Neural cell (in vitro differentiated cells): ENCODE measurements at regions not wholly inside any gene's neighbourhood (a gene's known extent, or its start where the extent isn't known, plus 50 kb on each side); places are given as distances from the start of the nearest gene placed in this dataset.

Experiments
- CTCF ChIP-seq: fragments of 450-650 bp; IDR thresholded peaks from 2 replicates; pipeline ENCODE4 v1.5.1; 2014; ENCODE audit warnings: antibody characterized with exemption, mild to moderate bottlenecking, moderate library complexity; ENCODE audit not compliant: poor library complexity, severe bottlenecking
- EP300 ChIP-seq: fragments of 450-650 bp; conservative IDR thresholded peaks from 2 replicates; pipeline ENCODE4 v1.6.1; 2014; ENCODE audit warnings: antibody characterized with exemption, mild to moderate bottlenecking, moderate library complexity; ENCODE audit not compliant: poor library complexity, severe bottlenecking
- EZH2 ChIP-seq: fragments of 200-600, 300-800 bp; shearing (Covaris generic), sonication (generic); IDR thresholded peaks from 2 replicates; pipeline ENCODE4 v1.6.1; 2014; ENCODE audit warnings: antibody characterized with exemption, low read length, borderline replicate concordance, mild to moderate bottlenecking; ENCODE audit not compliant: insufficient read depth, poor library complexity, severe bottlenecking
- MXI1 ChIP-seq: fragments of 450-650 bp; conservative IDR thresholded peaks from 2 replicates; pipeline ENCODE4 v1.6.1; 2014; ENCODE audit warnings: antibody characterized with exemption, mild to moderate bottlenecking; ENCODE audit not compliant: poor library complexity, severe bottlenecking
- POLR2AphosphoS5 ChIP-seq: IDR thresholded peaks from 2 replicates; pipeline ENCODE4 v1.6.1; 2012
- RAD21 ChIP-seq: fragments of 450-650 bp; conservative IDR thresholded peaks from 2 replicates; pipeline ENCODE4 v1.6.1; 2014; ENCODE audit warnings: antibody characterized with exemption, mild to moderate bottlenecking, moderate library complexity
- REST ChIP-seq: IDR thresholded peaks from 2 replicates; pipeline ENCODE4 v1.6.1; 2012; ENCODE audit warnings: borderline replicate concordance
- SMC3 ChIP-seq: fragments of 450-650 bp; conservative IDR thresholded peaks from 2 replicates; pipeline ENCODE4 v1.6.1; 2014; ENCODE audit warnings: antibody characterized with exemption, mild to moderate bottlenecking, moderate library complexity; ENCODE audit not compliant: poor library complexity
- TAF1 ChIP-seq: IDR thresholded peaks from 2 replicates; pipeline ENCODE4 v1.6.1; 2012; ENCODE audit warnings: low read depth

GRCh38 chr10:57867241-57867640 is 400.5 kb downstream of the IPMK start:
- TF ChIP-seq CTCF (no peak), EZH2 (no peak), POLR2AphosphoS5 (no peak), TAF1 (no peak), REST (no peak), EP300 (no peak), SMC3 (no peak), RAD21 (no peak), MXI1 (no peak)
